Spleen (tissue), 11 donors: ENCODE measurements at regions not wholly inside any gene's neighbourhood (a gene's known extent, or its start where the extent isn't known, plus 50 kb on each side); places are given as distances from the start of the nearest gene placed in this dataset.

Experiments used
- DNase-seq: peaks from one replicate; pipeline ENCODE4 v3.0.0-alpha.2; 2020
- H3K27ac ChIP-seq, 8 donors: fragments of 200-600 bp; sonication (generic) in 7 of 8; 1 replicate in 4 of 8; 2 replicates in 4 of 8; pipeline versions ENCODE4 v1.5.0 to v1.8.0; 2016 to 2021; ENCODE audit warnings: inconsistent platforms in 4 of 8, mild to moderate bottlenecking in 4 of 8, moderate library complexity in 1 of 8
- H3K27me3 ChIP-seq, 7 donors: fragments of 200-600 bp; sonication (generic) in 6 of 7; replicated peaks in 1 of 7; 1 replicate in 4 of 7; 2 replicates in 3 of 7; pipeline versions ENCODE4 v1.5.0 to v1.8.0; 2016 to 2021; ENCODE audit warnings: inconsistent platforms in 3 of 7, mild to moderate bottlenecking in 1 of 7
- H3K36me3 ChIP-seq, 6 donors: fragments of 200-600 bp; sonication (generic) in 5 of 6; 1 replicate in 4 of 6; 2 replicates in 2 of 6; pipeline versions ENCODE4 v1.5.0 to v1.8.0; 2016 to 2021; ENCODE audit warnings: inconsistent platforms in 2 of 6
- H3K4me1 ChIP-seq, 6 donors: fragments of 200-600 bp; sonication (generic) in 5 of 6; 1 replicate in 3 of 6; 2 replicates in 3 of 6; pipeline versions ENCODE4 v1.5.0 to v1.8.0; 2016 to 2021; ENCODE audit warnings: inconsistent platforms in 3 of 6
- H3K4me3 ChIP-seq, 8 donors: fragments of 200-600 bp; sonication (generic) in 7 of 8; 1 replicate in 4 of 8; 2 replicates in 4 of 8; pipeline versions ENCODE4 v1.5.0 to v1.8.0; 2016 to 2021; ENCODE audit warnings: inconsistent platforms in 4 of 8, mild to moderate bottlenecking in 4 of 8, moderate library complexity in 2 of 8
- H3K9me3 ChIP-seq, 8 donors: fragments of 200-600 bp; sonication (generic) in 7 of 8; 1 replicate in 4 of 8; 2 replicates in 4 of 8; pipeline versions ENCODE4 v1.5.0 to v1.8.0; 2016 to 2021; ENCODE audit warnings: inconsistent platforms in 4 of 8
- CTCF ChIP-seq, 11 experiments: fragments of 200-600 bp in 7 of 11; fragments of 450-650 bp in 4 of 11; sonication (generic) in 4 of 11; IDR thresholded peaks in 8 of 11; conservative IDR thresholded peaks in 3 of 11; 1 replicate in 7 of 11; 2 replicates in 4 of 11; pipeline versions ENCODE4 v1.4.0 to v1.8.0; 2016 to 2021; ENCODE audit warnings: antibody characterized with exemption in 11 of 11, inconsistent platforms in 4 of 11, mild to moderate bottlenecking in 1 of 11
- POLR2A ChIP-seq, 3 donors: fragments of 450-650 bp; IDR thresholded peaks; one replicate each; pipeline ENCODE4 v1.5.1; 2017; ENCODE audit warnings: antibody characterized with exemption in 3 of 3, mild to moderate bottlenecking in 1 of 3
- POLR2AphosphoS5 ChIP-seq, 3 donors: sonication (generic); formaldehyde crosslinking; IDR thresholded peaks; one replicate each; pipeline ENCODE4 v1.5.1; 2017; ENCODE audit warnings: antibody characterized with exemption in 3 of 3
- WGBS, 5 donors: extraction: QIAGEN DNeasy Blood & Tissue Kit in 3 of 5; methylation state at CpG; one replicate each; pipeline versions ENCODE4 v1.1.5 to v1.1.7; 2013 to 2018; 5-methylcytosine and 5-hydroxymethylcytosine counted together
- intact Hi-C: fragments of 100-400 bp; cut with DNase I; formaldehyde crosslinking; loops from one replicate; pipeline ENCODE4 v1.15.0; 2023; ENCODE audit warnings: low total_unique reads
- donor health status: healthy with polysubstance abuse.
- donor health status: DM: no; HTN: no; CAD: no; lungs with moderate emphysema.
- donor health status: DM: no; HTN: no; CAD: no.
- donor health status: Bipolar disorder and iron deficiency.
- donor health status: healthy.
- donor health status: DM: no; HTN: no; CAD: no.
- donor health status: DM: yes; HTN: yes; CAD: no.

- intact Hi-C loops, result no loop called here
- no peaks in the 10 kb centered on the region for H3K9me3 ChIP-seq
- 31 to 38% (median 32%) methylated on average over 9 of the region's 9 CpGs for WGBS, 5 donors
- H3K27ac ChIP-seq, result no peak overlapping the region
- H3K4me1 ChIP-seq, result no peaks in the 10 kb centered on the region
- H3K4me3 ChIP-seq, result no peak overlapping the region
- no peak for DNase-seq
- no peaks in the 10 kb centered on the region for H3K36me3 ChIP-seq
- no peak for TF ChIP-seq POLR2AphosphoS5 (IDR thresholded peaks at IDR 0.05)
- TF ChIP-seq POLR2A (IDR thresholded peaks at IDR 0.05), result no peak
- no peak for TF ChIP-seq CTCF (IDR thresholded peaks at IDR 0.05 in 8 of 11, conservative IDR thresholded peaks at IDR 0.05 in 3 of 11)
- H3K27me3 ChIP-seq, result peaks cover 0 to 57% (median 0%) of the 10 kb centered on the region in 7 donors
These were observed 117.6 kb upstream of the CDH4 start for GRCh38 chr20:61134296-61135030.

GRCh38 chr20:61135266-61135665 is 116.8 kb upstream of the CDH4 start:
- WGBS, 5 donors, result 69 to 83% (median 76%) methylated on average over 11 of the region's 11 CpGs
- Histone ChIP-seq H3K27ac (no peak overlapping the region), H3K9me3 (no peaks in the 10 kb centered on the region), H3K4me1 (no peaks in the 10 kb centered on the region), H3K4me3 (no peak overlapping the region), H3K27me3 (peaks cover 0 to 49% (median 0%) of the 10 kb centered on the region in 7 donors), H3K36me3 (no peaks in the 10 kb centered on the region)
- no peak for DNase-seq
- intact Hi-C loops, result no loop called here
- TF ChIP-seq POLR2A (IDR thresholded peaks at IDR 0.05) (no peak), CTCF (IDR thresholded peaks at IDR 0.05 in 8 of 11, conservative IDR thresholded peaks at IDR 0.05 in 3 of 11) (no peak), POLR2AphosphoS5 (IDR thresholded peaks at IDR 0.05) (no peak)

- intact Hi-C loops, result no loop called here
- Histone ChIP-seq H3K36me3 (no peaks in the 10 kb centered on the region), H3K4me1 (no peaks in the 10 kb centered on the region), H3K27me3 (peaks cover 0 to 44% (median 0%) of the 10 kb centered on the region in 7 donors), H3K27ac (no peak overlapping the region), H3K4me3 (no peak overlapping the region), H3K9me3 (no peaks in the 10 kb centered on the region)
- 29 to 49% (median 39%) methylated on average over 14 to 15 of the region's 15 CpGs for WGBS, 5 donors
- TF ChIP-seq CTCF (IDR thresholded peaks at IDR 0.05 in 8 of 11, conservative IDR thresholded peaks at IDR 0.05 in 3 of 11), result no peak
- TF ChIP-seq POLR2AphosphoS5 (IDR thresholded peaks at IDR 0.05), result no peak
- no peak for TF ChIP-seq POLR2A (IDR thresholded peaks at IDR 0.05)
- DNase-seq, result no peak
These were observed 116.1 kb upstream of the CDH4 start for GRCh38 chr20:61135968-61136367.

- H3K27ac ChIP-seq, result no peak overlapping the region
- no peaks in the 10 kb centered on the region for H3K36me3 ChIP-seq
- no peak for DNase-seq
- intact Hi-C loops, result no loop called here
- H3K4me3 ChIP-seq, result no peak overlapping the region
- peaks cover 0 to 26% (median 0%) of the 10 kb centered on the region in 7 donors for H3K27me3 ChIP-seq
- 64 to 83% (median 76%) methylated on average over 5 of the region's 5 CpGs for WGBS, 5 donors
- H3K4me1 ChIP-seq, result no peaks in the 10 kb centered on the region
- TF ChIP-seq CTCF (IDR thresholded peaks at IDR 0.05 in 8 of 11, conservative IDR thresholded peaks at IDR 0.05 in 3 of 11), result no peak
- TF ChIP-seq POLR2AphosphoS5 (IDR thresholded peaks at IDR 0.05), result no peak
- no peak for TF ChIP-seq POLR2A (IDR thresholded peaks at IDR 0.05)
- no peaks in the 10 kb centered on the region for H3K9me3 ChIP-seq
These were observed 113.5 kb upstream of the CDH4 start for GRCh38 chr20:61138566-61138965.
